Breast epithelium (tissue), 4 donors: ENCODE measurements at regions not wholly inside any gene's neighbourhood (a gene's known extent, or its start where the extent isn't known, plus 50 kb on each side); places are given as distances from the start of the nearest gene placed in this dataset.

Experiments
- DNase-seq, 2 donors: peaks; one replicate each; pipeline ENCODE4 v3.0.0-alpha.2; 2019; ENCODE audit warnings: low spot score in 2 of 2
- H3K27ac ChIP-seq, 2 donors: fragments of 200-600 bp; sonication (generic) in 1 of 2; one replicate each; pipeline ENCODE4 v1.5.1; 2016 to 2019; ENCODE audit warnings: mild to moderate bottlenecking in 1 of 2
- H3K27me3 ChIP-seq, 2 donors: fragments of 200-600 bp; sonication (generic) in 1 of 2; one replicate each; pipeline versions ENCODE4 v1.5.1 to v1.6.0; 2017 to 2019; ENCODE audit warnings: control low read depth in 1 of 2, mild to moderate bottlenecking in 1 of 2
- H3K36me3 ChIP-seq: fragments of 200-600 bp; one replicate; pipeline ENCODE4 v1.5.1; 2019
- H3K4me1 ChIP-seq, 2 donors: fragments of 200-600 bp; sonication (generic); one replicate each; pipeline ENCODE4 v1.5.1; 2016 to 2019; ENCODE audit warnings: control low read depth in 1 of 2
- H3K4me3 ChIP-seq, 3 donors: fragments of 200-600 bp; sonication (generic); 1 replicate in 2 of 3; 2 replicates in 1 of 3; pipeline ENCODE4 v1.5.1; 2016 to 2019; ENCODE audit warnings: mild to moderate bottlenecking in 3 of 3, moderate library complexity in 2 of 3
- H3K9me3 ChIP-seq, 2 donors: fragments of 200-600 bp; sonication (generic) in 1 of 2; one replicate each; pipeline ENCODE4 v1.5.1; 2016 to 2019; ENCODE audit warnings: control low read depth in 1 of 2
- CTCF ChIP-seq, 3 donors: fragments of 450-650 bp; IDR thresholded peaks; one replicate each; pipeline ENCODE4 v1.5.1; 2016 to 2017; ENCODE audit warnings: antibody characterized with exemption in 3 of 3, mild to moderate bottlenecking in 3 of 3, moderate library complexity in 3 of 3
- POLR2A ChIP-seq: fragments of 450-650 bp; IDR thresholded peaks from one replicate; pipeline ENCODE4 v1.6.1; 2016; ENCODE audit warnings: antibody characterized with exemption, mild to moderate bottlenecking, moderate library complexity
- POLR2AphosphoS5 ChIP-seq, 3 donors: sonication (generic); formaldehyde crosslinking; IDR thresholded peaks; one replicate each; pipeline ENCODE4 v1.6.1; 2017; ENCODE audit warnings: antibody characterized with exemption in 3 of 3
- intact Hi-C: fragments of 100-400 bp; cut with DNase I; formaldehyde crosslinking; loops from one replicate; pipeline ENCODE4 v1.15.1; 2023; ENCODE audit warnings: low total_unique reads

- no peaks in the 10 kb centered on the region for H3K27me3 ChIP-seq
- no peak for DNase-seq
- H3K9me3 ChIP-seq = no peaks in the 10 kb centered on the region
- H3K4me1 ChIP-seq = no peaks in the 10 kb centered on the region
- H3K27ac ChIP-seq = no peak overlapping the region
- TF ChIP-seq POLR2AphosphoS5 (IDR thresholded peaks at IDR 0.05) (no peak), CTCF (IDR thresholded peaks at IDR 0.05) (no peak), POLR2A (no peak)
- H3K4me3 ChIP-seq = no peak overlapping the region
- no peaks in the 10 kb centered on the region for H3K36me3 ChIP-seq
- intact Hi-C loops = no loop called here
Observed at GRCh38 chr6:100271625-100272024, 193.1 kb downstream of the SIM1 start.

GRCh38 chr6:100271202-100271601, 193.5 kb downstream of the SIM1 start:
- Histone ChIP-seq H3K27ac (no peak overlapping the region), H3K9me3 (no peaks in the 10 kb centered on the region), H3K4me3 (no peak overlapping the region), H3K4me1 (no peaks in the 10 kb centered on the region), H3K36me3 (no peaks in the 10 kb centered on the region), H3K27me3 (no peaks in the 10 kb centered on the region)
- intact Hi-C loops = no loop called here
- DNase-seq = no peak
- TF ChIP-seq POLR2AphosphoS5 (IDR thresholded peaks at IDR 0.05) (no peak), POLR2A (no peak), CTCF (IDR thresholded peaks at IDR 0.05) (no peak)

GRCh38 chr6:100269189-100269588, 195.5 kb downstream of the SIM1 start:
- no peaks in the 10 kb centered on the region for H3K9me3 ChIP-seq
- intact Hi-C loops = no loop called here
- DNase-seq = no peak

GRCh38 chr6:100268326-100268725, 196.4 kb downstream of the SIM1 start:
- no peaks in the 10 kb centered on the region for H3K27me3 ChIP-seq
- H3K4me3 ChIP-seq = no peak overlapping the region
- no peaks in the 10 kb centered on the region for H3K9me3 ChIP-seq
- no peaks in the 10 kb centered on the region for H3K4me1 ChIP-seq
- no peak for DNase-seq
- intact Hi-C loops = no loop called here
- TF ChIP-seq CTCF (IDR thresholded peaks at IDR 0.05) (no peak), POLR2AphosphoS5 (IDR thresholded peaks at IDR 0.05) (no peak), POLR2A (no peak)
- H3K27ac ChIP-seq = no peak overlapping the region
- H3K36me3 ChIP-seq = no peaks in the 10 kb centered on the region

More at GRCh38 chr6:100269189-100269588, 195.5 kb downstream of the SIM1 start:
- Histone ChIP-seq H3K4me3 (no peak overlapping the region), H3K27me3 (no peaks in the 10 kb centered on the region), H3K27ac (no peak overlapping the region), H3K36me3 (no peaks in the 10 kb centered on the region), H3K4me1 (no peaks in the 10 kb centered on the region)
- TF ChIP-seq CTCF (IDR thresholded peaks at IDR 0.05) = no peak
- TF ChIP-seq POLR2A = no peak
- TF ChIP-seq POLR2AphosphoS5 (IDR thresholded peaks at IDR 0.05) = no peak

GRCh38 chr6:100267721-100268123, 197.0 kb downstream of the SIM1 start:
- TF ChIP-seq POLR2A = no peak
- TF ChIP-seq POLR2AphosphoS5 (IDR thresholded peaks at IDR 0.05) = no peak
- TF ChIP-seq CTCF (IDR thresholded peaks at IDR 0.05) = no peak
- Histone ChIP-seq H3K27me3 (no peaks in the 10 kb centered on the region), H3K4me1 (no peaks in the 10 kb centered on the region), H3K27ac (no peak overlapping the region), H3K4me3 (no peak overlapping the region), H3K36me3 (no peaks in the 10 kb centered on the region), H3K9me3 (no peaks in the 10 kb centered on the region)
- intact Hi-C loops = no loop called here
- no peak for DNase-seq
